DOHH2 (cell line): ENCODE measurements at regions not wholly inside any gene's neighbourhood (a gene's known extent, or its start where the extent isn't known, plus 50 kb on each side); places are given as distances from the start of the nearest gene placed in this dataset.

ENCODE experiments used
- EZH2phosphoT487 ChIP-seq: fragments of 200-600 bp; sonication (generic); IDR thresholded peaks from 2 replicates; pipeline ENCODE4 v1.6.1; 2017; ENCODE audit warnings: borderline replicate concordance, mild to moderate bottlenecking, antibody characterized with exemption, low read length, moderate library complexity, mixed read lengths
- TF ChIP-seq, protein P1 (sequence below): fragments of 200-600 bp; sonication (generic); IDR thresholded peaks from one replicate; pipeline ENCODE4 v1.5.1; 2014; ENCODE audit warnings: antibody characterized with exemption, mild to moderate bottlenecking, low read depth, low read length; ENCODE audit not compliant: poor library complexity, severe bottlenecking

GRCh38 chr1:234996245-234996757, 132.3 kb downstream of the TOMM20 start:
- TF ChIP-seq, protein P1, sequence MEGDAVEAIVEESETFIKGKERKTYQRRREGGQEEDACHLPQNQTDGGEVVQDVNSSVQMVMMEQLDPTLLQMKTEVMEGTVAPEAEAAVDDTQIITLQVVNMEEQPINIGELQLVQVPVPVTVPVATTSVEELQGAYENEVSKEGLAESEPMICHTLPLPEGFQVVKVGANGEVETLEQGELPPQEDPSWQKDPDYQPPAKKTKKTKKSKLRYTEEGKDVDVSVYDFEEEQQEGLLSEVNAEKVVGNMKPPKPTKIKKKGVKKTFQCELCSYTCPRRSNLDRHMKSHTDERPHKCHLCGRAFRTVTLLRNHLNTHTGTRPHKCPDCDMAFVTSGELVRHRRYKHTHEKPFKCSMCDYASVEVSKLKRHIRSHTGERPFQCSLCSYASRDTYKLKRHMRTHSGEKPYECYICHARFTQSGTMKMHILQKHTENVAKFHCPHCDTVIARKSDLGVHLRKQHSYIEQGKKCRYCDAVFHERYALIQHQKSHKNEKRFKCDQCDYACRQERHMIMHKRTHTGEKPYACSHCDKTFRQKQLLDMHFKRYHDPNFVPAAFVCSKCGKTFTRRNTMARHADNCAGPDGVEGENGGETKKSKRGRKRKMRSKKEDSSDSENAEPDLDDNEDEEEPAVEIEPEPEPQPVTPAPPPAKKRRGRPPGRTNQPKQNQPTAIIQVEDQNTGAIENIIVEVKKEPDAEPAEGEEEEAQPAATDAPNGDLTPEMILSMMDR = no peak
- TF ChIP-seq EZH2phosphoT487 = no peak
